ENCODE measurements at regions not wholly inside any gene's neighbourhood (a gene's known extent, or its start where the extent isn't known, plus 50 kb on each side); places are given as distances from the start of the nearest gene placed in this dataset.

DNA sequence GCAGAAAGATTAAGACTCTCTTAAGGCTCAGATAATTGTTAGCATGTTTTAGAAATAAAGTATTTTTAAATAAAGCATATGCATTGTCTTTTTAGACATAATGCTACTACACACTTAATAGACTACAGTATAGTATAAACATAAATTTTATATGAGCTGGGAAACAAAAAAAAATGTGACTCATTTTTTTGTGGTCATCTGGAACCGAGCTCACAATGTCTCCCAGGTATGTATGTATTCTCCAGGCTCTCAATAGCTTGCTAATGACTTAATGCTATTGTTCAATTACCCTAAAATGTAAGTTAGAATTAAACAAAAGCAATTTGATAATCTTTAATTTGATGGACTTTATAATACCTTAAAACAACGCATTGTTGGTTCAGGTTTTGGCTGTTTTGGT lies 167.2 kb downstream of the NUP35 start:
- TF ChIP-seq POLR2A (IDR thresholded peaks at IDR 0.05) (no peak), EP300 (IDR thresholded peaks at IDR 0.05) (no peak)
- TF ChIP-seq, protein P1, sequence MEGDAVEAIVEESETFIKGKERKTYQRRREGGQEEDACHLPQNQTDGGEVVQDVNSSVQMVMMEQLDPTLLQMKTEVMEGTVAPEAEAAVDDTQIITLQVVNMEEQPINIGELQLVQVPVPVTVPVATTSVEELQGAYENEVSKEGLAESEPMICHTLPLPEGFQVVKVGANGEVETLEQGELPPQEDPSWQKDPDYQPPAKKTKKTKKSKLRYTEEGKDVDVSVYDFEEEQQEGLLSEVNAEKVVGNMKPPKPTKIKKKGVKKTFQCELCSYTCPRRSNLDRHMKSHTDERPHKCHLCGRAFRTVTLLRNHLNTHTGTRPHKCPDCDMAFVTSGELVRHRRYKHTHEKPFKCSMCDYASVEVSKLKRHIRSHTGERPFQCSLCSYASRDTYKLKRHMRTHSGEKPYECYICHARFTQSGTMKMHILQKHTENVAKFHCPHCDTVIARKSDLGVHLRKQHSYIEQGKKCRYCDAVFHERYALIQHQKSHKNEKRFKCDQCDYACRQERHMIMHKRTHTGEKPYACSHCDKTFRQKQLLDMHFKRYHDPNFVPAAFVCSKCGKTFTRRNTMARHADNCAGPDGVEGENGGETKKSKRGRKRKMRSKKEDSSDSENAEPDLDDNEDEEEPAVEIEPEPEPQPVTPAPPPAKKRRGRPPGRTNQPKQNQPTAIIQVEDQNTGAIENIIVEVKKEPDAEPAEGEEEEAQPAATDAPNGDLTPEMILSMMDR (IDR thresholded peaks at IDR 0.05), result no peak
